GM03348 (cell line): ENCODE measurements at regions not wholly inside any gene's neighbourhood (a gene's known extent, or its start where the extent isn't known, plus 50 kb on each side); places are given as distances from the start of the nearest gene placed in this dataset.
"Not testable (repeated sequence)": the region's sequence is repeated elsewhere in the genome, so short reads cannot be mapped to it uniquely, and the experiment has no call there.

Experiments used
- DNase-seq: peaks from one replicate; pipeline ENCODE4 v3.0.0; 2012; ENCODE audit warnings: low spot score

- no peak for DNase-seq
Measured at GRCh38 chr2:183533021-183533420, 408.8 kb downstream of the NUP35 start.

- DNase-seq, result no peak
Measured at GRCh38 chr2:183536290-183536689, 412.0 kb downstream of the NUP35 start.

GRCh38 chr2:183536714-183537113 lies 412.5 kb downstream of the NUP35 start:
- no peak for DNase-seq

GRCh38 chr2:183541766-183542165 lies 417.5 kb downstream of the NUP35 start:
- DNase-seq, result no peak

GRCh38 chr2:183542606-183543005 lies 418.4 kb downstream of the NUP35 start:
- no peak for DNase-seq

GRCh38 chr2:183543222-183543621 lies 419.0 kb downstream of the NUP35 start:
- DNase-seq, result no peak

- DNase-seq, result no peak
Measured at GRCh38 chr2:183543731-183544130, 419.5 kb downstream of the NUP35 start.

- DNase-seq, result not testable (repeated sequence)
Measured at GRCh38 chr2:183546560-183547350, 422.5 kb downstream of the NUP35 start.

- no peak for DNase-seq
Measured at GRCh38 chr2:183552716-183553115, 428.5 kb downstream of the NUP35 start.

- no peak for DNase-seq
Measured at GRCh38 chr2:183564726-183565125, 440.5 kb downstream of the NUP35 start.

GRCh38 chr2:183575481-183575880 lies 451.2 kb downstream of the NUP35 start:
- no peak for DNase-seq

- DNase-seq, result no peak
Measured at GRCh38 chr2:183579686-183580085, 455.4 kb downstream of the NUP35 start.

GRCh38 chr2:183592271-183592670 lies 468.0 kb downstream of the NUP35 start:
- DNase-seq, result no peak

GRCh38 chr2:183594150-183594549 lies 469.9 kb downstream of the NUP35 start:
- DNase-seq, result no peak

- DNase-seq, result no peak
Measured at GRCh38 chr2:183597841-183598240, 473.6 kb downstream of the NUP35 start.

- no peak for DNase-seq
Measured at GRCh38 chr2:183604065-183604464, 479.8 kb downstream of the NUP35 start.

- no peak for DNase-seq
Measured at GRCh38 chr2:183605440-183605839, 481.2 kb downstream of the NUP35 start.

- no peak for DNase-seq
Measured at GRCh38 chr2:183606022-183606717, 481.9 kb downstream of the NUP35 start.

GRCh38 chr2:183606718-183607085 lies 482.5 kb downstream of the NUP35 start:
- no peak for DNase-seq

- no peak for DNase-seq
Measured at GRCh38 chr2:183607995-183608394, 483.8 kb downstream of the NUP35 start.

GRCh38 chr2:183608747-183609146 lies 484.5 kb downstream of the NUP35 start:
- DNase-seq, result no peak

GRCh38 chr2:183610724-183611123 lies 486.5 kb downstream of the NUP35 start:
- no peak for DNase-seq

- no peak for DNase-seq
Measured at GRCh38 chr2:183614799-183615435, 490.7 kb downstream of the NUP35 start.
